GM12891 (cell line): ENCODE measurements at regions not wholly inside any gene's neighbourhood (a gene's known extent, or its start where the extent isn't known, plus 50 kb on each side); places are given as distances from the start of the nearest gene placed in this dataset.

ENCODE experiments used
- DNase-seq: peaks from one replicate; pipeline ENCODE4 v3.0.0; 2011; ENCODE audit warnings: low spot score; ENCODE audit not compliant: insufficient read length
- FAIRE-seq: peaks from 2 replicates; lab custom pipeline; 2011; peaks lifted over from hg19 to GRCh38; lab: Jason Lieb, UNC
- PAX5 ChIP-seq: IDR thresholded peaks from 2 replicates; pipeline ENCODE4 v1.6.1; 2011; ENCODE audit warnings: low read length, moderate library complexity, mild to moderate bottlenecking; ENCODE audit not compliant: insufficient read depth, severe bottlenecking
- POLR2A ChIP-seq: IDR thresholded peaks from 2 replicates; pipeline ENCODE4 v1.6.1; 2011; ENCODE audit warnings: low read depth, low read length, control low read depth
- POLR2AphosphoS5 ChIP-seq: IDR thresholded peaks from 2 replicates; pipeline ENCODE4 v1.6.1; 2011; ENCODE audit warnings: low read depth, low read length, control low read depth
- POU2F2 ChIP-seq: IDR thresholded peaks from 2 replicates; pipeline ENCODE4 v1.6.1; 2011; ENCODE audit warnings: low read depth, mild to moderate bottlenecking, control low read depth, low read length, moderate library complexity
- SPI1 ChIP-seq: IDR thresholded peaks from 2 replicates; pipeline ENCODE4 v1.6.1; 2011; ENCODE audit warnings: low read depth, low read length, control low read depth
- TAF1 ChIP-seq: IDR thresholded peaks from 2 replicates; pipeline ENCODE4 v1.6.1; 2011; ENCODE audit warnings: low read depth, low read length, control low read depth

DNA sequence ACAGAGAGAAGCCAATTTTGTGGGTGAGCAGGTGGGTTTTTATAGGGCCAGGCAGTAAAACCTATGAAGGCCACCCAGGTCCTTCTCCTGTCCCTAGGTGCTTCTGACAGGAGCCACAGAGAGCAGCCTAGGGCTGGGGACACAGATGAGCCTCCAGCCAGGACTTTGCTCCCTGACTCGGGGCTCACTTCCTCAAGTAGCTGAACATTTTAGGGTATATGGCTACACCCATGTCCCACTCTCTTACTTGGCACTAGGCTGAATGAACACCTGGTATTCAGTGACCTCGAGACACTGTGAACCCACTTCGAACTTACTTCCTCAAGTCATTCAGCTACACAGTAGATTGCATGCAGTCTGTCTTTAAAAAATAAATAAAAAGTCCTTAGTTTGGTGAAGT, 217.3 kb downstream of the MID1IP1 start:
- DNase-seq (no peak), FAIRE-seq (peak; percentile 5)
- TF ChIP-seq TAF1 (no peak), SPI1 (no peak), POLR2A (no peak), POU2F2 (no peak), PAX5 (no peak), POLR2AphosphoS5 (no peak)

- no peak for FAIRE-seq
- TF ChIP-seq TAF1 = no peak
- no peak for TF ChIP-seq POU2F2
- TF ChIP-seq PAX5 = no peak
- TF ChIP-seq POLR2AphosphoS5 = no peak
- no peak for TF ChIP-seq SPI1
- TF ChIP-seq POLR2A = no peak
- no peak for DNase-seq
These were observed 217.8 kb downstream of the MID1IP1 start for GRCh38 chrX:39019056-39019455.

GRCh38 chrX:39020051-39020669, 218.9 kb downstream of the MID1IP1 start:
- FAIRE-seq (no peak), DNase-seq (no peak)
- TF ChIP-seq TAF1 (no peak), POLR2A (no peak), POU2F2 (no peak), POLR2AphosphoS5 (no peak), PAX5 (no peak), SPI1 (no peak)

GRCh38 chrX:39022106-39022505, 220.8 kb downstream of the MID1IP1 start:
- TF ChIP-seq TAF1 (no peak), SPI1 (no peak), POU2F2 (no peak), POLR2AphosphoS5 (no peak)
- FAIRE-seq (no peak), DNase-seq (no peak)

DNA sequence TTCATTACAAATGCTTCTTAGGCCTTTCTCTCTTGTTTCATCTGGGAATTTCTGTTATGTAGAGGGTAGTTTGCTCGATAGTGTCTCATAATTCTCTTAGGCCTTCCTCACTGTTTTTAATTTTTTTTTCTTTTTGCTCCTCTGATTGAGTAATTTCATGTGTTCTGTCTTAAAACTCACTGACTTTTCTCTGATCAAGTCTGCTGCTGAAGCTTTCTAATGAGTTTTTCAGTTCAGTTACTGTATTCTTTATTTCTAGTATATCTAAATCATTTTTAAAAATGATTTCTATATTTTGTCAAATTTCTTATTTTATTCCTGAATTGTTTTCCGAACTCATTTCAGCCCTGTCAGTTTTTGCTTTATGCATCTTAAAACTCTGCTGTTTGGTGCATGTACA, 228.0 kb downstream of the MID1IP1 start:
- DNase-seq = no peak
- TF ChIP-seq TAF1 (no peak), POLR2AphosphoS5 (no peak), POU2F2 (no peak), POLR2A (no peak), SPI1 (no peak), PAX5 (no peak)
- FAIRE-seq = no peak

- FAIRE-seq = no peak
- TF ChIP-seq SPI1 (no peak), TAF1 (no peak), POLR2AphosphoS5 (no peak), POU2F2 (no peak), PAX5 (no peak), POLR2A (no peak)
- no peak for DNase-seq
These were observed 229.4 kb downstream of the MID1IP1 start for GRCh38 chrX:39030636-39031035.

DNA sequence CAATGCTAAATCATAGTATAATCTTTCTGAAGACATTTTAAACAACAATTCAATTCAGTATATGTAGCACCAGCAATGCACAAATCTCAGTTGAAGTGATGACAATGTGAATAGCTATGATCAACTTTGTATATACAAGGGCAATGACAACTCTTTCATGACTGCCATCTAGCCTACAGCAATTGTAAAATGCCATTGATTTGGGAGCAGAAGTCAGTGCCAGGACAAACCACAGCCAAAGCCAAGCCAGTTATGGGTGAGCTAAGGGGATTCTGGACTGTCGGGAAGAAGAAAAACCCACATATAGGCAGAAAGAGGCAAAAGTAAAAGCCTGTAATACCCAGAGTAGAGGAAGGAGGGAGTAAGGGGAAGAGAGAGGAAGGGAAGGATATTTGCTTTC, 238.6 kb downstream of the MID1IP1 start:
- DNase-seq (no peak), FAIRE-seq (no peak)
- TF ChIP-seq SPI1 (no peak), PAX5 (no peak), TAF1 (no peak), POLR2A (no peak), POLR2AphosphoS5 (no peak), POU2F2 (no peak)

GRCh38 chrX:39043838-39044550, 242.7 kb downstream of the MID1IP1 start:
- DNase-seq (no peak), FAIRE-seq (no peak)
- TF ChIP-seq POLR2AphosphoS5 (no peak), TAF1 (no peak), POLR2A (no peak), PAX5 (no peak), SPI1 (no peak), POU2F2 (no peak)

GRCh38 chrX:39047174-39047573, 245.9 kb downstream of the MID1IP1 start:
- no peak for TF ChIP-seq SPI1
- no peak for TF ChIP-seq TAF1
- TF ChIP-seq POLR2AphosphoS5 = no peak
- TF ChIP-seq POU2F2 = no peak
- FAIRE-seq = no peak
- no peak for DNase-seq
